ENCODE measurements at regions not wholly inside any gene's neighbourhood (a gene's known extent, or its start where the extent isn't known, plus 50 kb on each side); places are given as distances from the start of the nearest gene placed in this dataset.

GRCh38 chrX:38856670-38857265, 55.5 kb downstream of the MID1IP1 start:
- H3K4me2 ChIP-seq (ENCODE audit: low read length): no peak overlapping the region
- no peak for TF ChIP-seq CTCF (IDR thresholded peaks at IDR 0.05; ENCODE audit: low read depth, low read length)
- no peak for TF ChIP-seq EZH2phosphoT487 (IDR thresholded peaks at IDR 0.05; ENCODE audit: low read depth)
- H3K79me2 ChIP-seq (ENCODE audit: low read length): no peaks in the 10 kb centered on the region
- no peak overlapping the region for H3K4me3 ChIP-seq (ENCODE audit: low read length)
- H2AFZ ChIP-seq (ENCODE audit: low read depth, low read length): no peak overlapping the region
- H3K36me3 ChIP-seq (replicated peaks; ENCODE audit: low read depth, low read length): no peaks in the 10 kb centered on the region
- peaks cover 15% of the 10 kb centered on the region for H3K4me1 ChIP-seq (ENCODE audit: low read length)
- H4K20me1 ChIP-seq (ENCODE audit: insufficient read depth, low read length): no peaks in the 10 kb centered on the region
- H3K27me3 ChIP-seq (ENCODE audit: low read depth, low read length): no peaks in the 10 kb centered on the region
- no peak overlapping the region for H3K9ac ChIP-seq (ENCODE audit: low read length)
- no peak overlapping the region for H3K27ac ChIP-seq (ENCODE audit: low read length)
- no peaks in the 10 kb centered on the region for H3K9me3 ChIP-seq (ENCODE audit: insufficient read depth, low read length)

GRCh38 chrX:38857736-38858523, 56.7 kb downstream of the MID1IP1 start:
- no peak overlapping the region for H3K4me2 ChIP-seq (ENCODE audit: low read length)
- TF ChIP-seq EZH2phosphoT487 (IDR thresholded peaks at IDR 0.05; ENCODE audit: low read depth) (no peak), CTCF (IDR thresholded peaks at IDR 0.05; ENCODE audit: low read depth, low read length) (no peak)

DNA sequence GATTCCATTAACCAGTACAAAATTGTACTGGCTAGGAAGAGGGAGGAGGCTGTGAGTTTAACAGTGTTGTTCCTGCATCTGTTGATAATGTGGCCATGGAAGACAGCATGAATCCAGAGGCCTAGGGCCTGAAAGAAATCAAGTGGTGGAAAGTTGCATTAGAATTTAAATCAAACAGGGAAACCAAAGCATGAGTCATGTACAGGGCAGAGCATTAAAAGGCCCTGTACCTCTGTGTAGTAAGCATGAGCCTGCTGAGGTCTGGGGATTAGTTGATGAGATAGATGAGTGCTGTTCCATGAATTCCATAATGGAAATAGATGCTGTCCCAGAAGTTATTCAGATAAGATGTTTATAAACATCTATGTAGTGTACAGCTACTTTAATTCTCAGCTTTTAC, 58.3 kb downstream of the MID1IP1 start:
- no peak for TF ChIP-seq EZH2phosphoT487 (IDR thresholded peaks at IDR 0.05; ENCODE audit: low read depth)
- TF ChIP-seq CTCF (IDR thresholded peaks at IDR 0.05; ENCODE audit: low read depth, low read length): no peak

More at GRCh38 chrX:38857736-38858523, 56.7 kb downstream of the MID1IP1 start:
- Histone ChIP-seq H3K27me3 (ENCODE audit: low read depth, low read length) (no peaks in the 10 kb centered on the region), H2AFZ (ENCODE audit: low read depth, low read length) (no peak overlapping the region), H3K27ac (ENCODE audit: low read length) (no peak overlapping the region), H3K36me3 (replicated peaks; ENCODE audit: low read depth, low read length) (no peaks in the 10 kb centered on the region), H3K79me2 (ENCODE audit: low read length) (no peaks in the 10 kb centered on the region), H3K4me3 (ENCODE audit: low read length) (no peak overlapping the region), H3K9me3 (ENCODE audit: insufficient read depth, low read length) (no peaks in the 10 kb centered on the region), H3K9ac (ENCODE audit: low read length) (no peak overlapping the region), H4K20me1 (ENCODE audit: insufficient read depth, low read length) (no peaks in the 10 kb centered on the region), H3K4me1 (ENCODE audit: low read length) (peaks cover 15% of the 10 kb centered on the region)

More for the DNA sequence above, 58.3 kb downstream of the MID1IP1 start:
- Histone ChIP-seq H3K79me2 (ENCODE audit: low read length) (no peaks in the 10 kb centered on the region), H2AFZ (ENCODE audit: low read depth, low read length) (no peak overlapping the region), H4K20me1 (ENCODE audit: insufficient read depth, low read length) (no peaks in the 10 kb centered on the region), H3K4me2 (ENCODE audit: low read length) (no peak overlapping the region), H3K4me3 (ENCODE audit: low read length) (no peak overlapping the region), H3K9me3 (ENCODE audit: insufficient read depth, low read length) (no peaks in the 10 kb centered on the region), H3K27ac (ENCODE audit: low read length) (no peak overlapping the region), H3K9ac (ENCODE audit: low read length) (no peak overlapping the region), H3K4me1 (ENCODE audit: low read length) (peaks cover 15% of the 10 kb centered on the region), H3K36me3 (replicated peaks; ENCODE audit: low read depth, low read length) (no peaks in the 10 kb centered on the region), H3K27me3 (ENCODE audit: low read depth, low read length) (no peaks in the 10 kb centered on the region)

Data from OCI-LY3 (cell line).